ENCODE measurements at regions not wholly inside any gene's neighbourhood (a gene's known extent, or its start where the extent isn't known, plus 50 kb on each side); places are given as distances from the start of the nearest gene placed in this dataset.

DNA sequence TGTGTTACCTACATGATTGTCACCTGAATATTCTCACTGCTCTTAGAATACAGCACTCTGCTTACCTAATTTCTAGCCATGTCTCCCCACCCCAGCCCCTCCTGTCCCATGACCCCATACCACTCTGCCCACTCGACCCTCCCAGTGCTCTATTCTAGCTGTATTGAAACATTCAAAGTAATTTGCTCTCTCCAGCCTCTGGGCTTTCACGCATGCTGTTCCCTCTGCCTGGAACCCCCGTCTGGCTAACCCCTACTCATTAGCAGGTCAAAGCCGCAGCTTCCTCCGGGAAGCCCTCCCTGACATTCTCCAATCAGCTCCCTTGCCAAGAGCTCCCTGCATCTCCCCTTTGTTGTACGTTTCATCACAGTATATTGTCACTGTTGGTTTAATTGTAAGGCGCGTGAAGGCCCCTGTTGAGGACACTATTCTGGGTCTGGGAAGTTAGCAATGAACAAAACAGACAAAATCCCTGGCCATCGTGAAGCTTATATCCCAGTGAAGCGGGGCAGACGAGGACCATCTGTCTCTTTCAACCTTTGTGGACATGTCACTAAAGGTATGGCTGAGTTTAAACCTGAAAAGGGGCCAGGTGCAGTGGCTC is 72.3 kb upstream of the LHX1 start:
- Histone ChIP-seq H3K4me2 (ENCODE audit: low read length, poor library complexity, severe bottlenecking) (no peak overlapping the region), H3K9me3 (ENCODE audit: control insufficient read depth, low read length) (no peaks in the 10 kb centered on the region), H3K4ac (ENCODE audit: low read depth in 1 of 2, low read length in 2 of 2) (no peak overlapping the region), H2AK5ac (ENCODE audit: low read length, severe bottlenecking) (no peak overlapping the region), H3K18ac (ENCODE audit: low read depth in 1 of 2, low read length in 2 of 2) (no peak overlapping the region), H4K91ac (ENCODE audit: low read length) (no peak overlapping the region), H3K23ac (ENCODE audit: low read length in 2 of 2) (no peak overlapping the region), H3K4me1 (ENCODE audit: control insufficient read depth, insufficient read depth, low read depth, low read length) (peaks cover 11% of the 10 kb centered on the region), H2AFZ (ENCODE audit: low read depth, low read length) (no peak overlapping the region), H2BK12ac (ENCODE audit: low read length in 2 of 2) (no peak overlapping the region), H3K27ac (ENCODE audit: low read length, poor library complexity, severe bottlenecking) (no peak overlapping the region), H3K27me3 (ENCODE audit: control insufficient read depth in 1 of 2, insufficient read depth in 1 of 2, low read length in 2 of 2) (peaks cover 14 to 53% of the 10 kb centered on the region in 2 experiments), H3K36me3 (ENCODE audit: control insufficient read depth in 1 of 2, insufficient read depth in 2 of 2, low read depth in 1 of 2, low read length in 2 of 2) (no peaks in the 10 kb centered on the region), H3K14ac (ENCODE audit: low read length in 2 of 2) (no peak overlapping the region), H4K8ac (ENCODE audit: low read length) (no peak overlapping the region), H3K4me3 (ENCODE audit: insufficient read depth in 1 of 2, low read depth in 1 of 2, low read length in 2 of 2) (no peak overlapping the region), H2BK120ac (ENCODE audit: low read depth, low read length) (no peak overlapping the region), H3K79me1 (replicated peaks; ENCODE audit: low read length, poor library complexity, severe bottlenecking) (no peaks in the 10 kb centered on the region), H2BK15ac (ENCODE audit: low read depth, poor library complexity, severe bottlenecking) (no peak overlapping the region), H3K9ac (ENCODE audit: low read length) (no peak overlapping the region), H2BK5ac (ENCODE audit: low read depth, low read length, poor library complexity, severe bottlenecking) (no peak overlapping the region)
- 80% methylated on average over 11 of the region's 11 CpGs for WGBS
- DNase-seq, result no peak

DNA sequence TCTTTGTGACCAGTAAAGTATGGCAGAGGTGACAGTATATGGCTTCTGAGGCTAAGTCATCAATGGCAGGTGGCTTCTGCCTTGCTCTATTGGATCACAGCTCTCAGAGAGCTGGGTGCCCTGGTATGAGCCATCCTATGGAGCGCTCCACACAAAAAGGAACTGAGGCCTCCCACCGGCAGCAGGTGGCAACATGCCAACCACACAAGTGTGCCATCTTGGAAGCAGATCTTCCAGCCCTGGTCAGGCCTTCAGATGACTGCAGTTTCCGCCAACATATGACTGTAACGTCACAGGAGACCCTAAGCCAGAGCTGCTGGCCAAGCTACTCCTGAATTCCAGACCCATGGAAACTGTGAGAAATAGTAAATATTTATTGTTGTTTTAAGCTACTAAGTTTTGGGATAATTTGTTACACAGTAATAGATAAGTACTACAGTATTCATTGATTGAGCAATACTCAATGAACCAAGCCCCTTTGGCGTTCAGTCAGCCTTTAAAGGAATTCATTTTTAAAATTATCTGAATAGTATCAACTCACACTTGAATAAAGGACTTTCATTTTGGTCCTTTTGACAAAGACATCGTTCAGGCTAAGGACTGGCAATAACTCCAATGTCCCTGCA is 69.4 kb upstream of the LHX1 start:
- Histone ChIP-seq H3K14ac (ENCODE audit: low read length in 2 of 2) (no peak overlapping the region), H3K79me1 (replicated peaks; ENCODE audit: low read length, poor library complexity, severe bottlenecking) (no peaks in the 10 kb centered on the region), H3K36me3 (ENCODE audit: control insufficient read depth in 1 of 2, insufficient read depth in 2 of 2, low read depth in 1 of 2, low read length in 2 of 2) (no peaks in the 10 kb centered on the region), H3K4me1 (ENCODE audit: control insufficient read depth, insufficient read depth, low read depth, low read length) (peaks cover 5% of the 10 kb centered on the region), H2BK12ac (ENCODE audit: low read length in 2 of 2) (no peak overlapping the region), H3K27ac (ENCODE audit: low read length, poor library complexity, severe bottlenecking) (no peak overlapping the region), H2BK15ac (ENCODE audit: low read depth, poor library complexity, severe bottlenecking) (no peak overlapping the region), H3K4me2 (ENCODE audit: low read length, poor library complexity, severe bottlenecking) (no peak overlapping the region), H2BK5ac (ENCODE audit: low read depth, low read length, poor library complexity, severe bottlenecking) (no peak overlapping the region), H3K4me3 (ENCODE audit: insufficient read depth in 1 of 2, low read depth in 1 of 2, low read length in 2 of 2) (no peak overlapping the region), H2BK120ac (ENCODE audit: low read depth, low read length) (no peak overlapping the region), H2AFZ (ENCODE audit: low read depth, low read length) (no peak overlapping the region), H3K18ac (ENCODE audit: low read depth in 1 of 2, low read length in 2 of 2) (no peak overlapping the region), H2AK5ac (ENCODE audit: low read length, severe bottlenecking) (no peak overlapping the region), H3K4ac (ENCODE audit: low read depth in 1 of 2, low read length in 2 of 2) (no peak overlapping the region), H4K91ac (ENCODE audit: low read length) (no peak overlapping the region), H3K9ac (ENCODE audit: low read length) (no peak overlapping the region), H3K27me3 (ENCODE audit: control insufficient read depth in 1 of 2, insufficient read depth in 1 of 2, low read length in 2 of 2) (peaks cover 21 to 47% of the 10 kb centered on the region in 2 experiments), H4K8ac (ENCODE audit: low read length) (no peak overlapping the region), H3K9me3 (ENCODE audit: control insufficient read depth, low read length) (no peaks in the 10 kb centered on the region), H3K23ac (ENCODE audit: low read length in 2 of 2) (no peak overlapping the region)
- DNase-seq, result no peak
- 90% methylated on average over 6 of the region's 6 CpGs for WGBS

DNA sequence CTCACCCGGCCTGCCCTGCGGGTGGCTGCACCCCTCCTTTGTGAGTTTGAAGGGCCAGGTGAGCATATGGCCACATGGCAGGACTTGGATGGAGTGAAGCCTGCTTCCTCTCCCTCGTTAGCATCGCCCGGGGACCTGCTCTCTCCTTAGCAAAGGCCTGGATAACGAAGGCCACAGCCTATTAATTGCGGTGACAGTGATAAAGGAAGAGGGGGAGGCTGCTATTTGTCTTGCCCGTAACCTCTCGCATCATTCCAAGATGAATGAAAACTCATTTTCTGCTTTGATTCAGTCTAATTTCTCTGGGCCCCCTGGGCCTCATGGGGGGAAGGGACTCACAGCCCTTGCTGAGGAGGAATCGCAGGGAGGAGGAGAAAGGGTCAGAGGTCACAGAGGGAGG is 68.5 kb upstream of the LHX1 start:
- no peak overlapping the region for H2BK120ac ChIP-seq (ENCODE audit: low read depth, low read length)
- no peak overlapping the region for H2BK15ac ChIP-seq (ENCODE audit: low read depth, poor library complexity, severe bottlenecking)
- DNase-seq, result no peak
- no peak overlapping the region for H3K4ac ChIP-seq (ENCODE audit: low read depth in 1 of 2, low read length in 2 of 2)
- H2BK12ac ChIP-seq (ENCODE audit: low read length in 2 of 2), result no peak overlapping the region
- H3K27ac ChIP-seq (ENCODE audit: low read length, poor library complexity, severe bottlenecking), result no peak overlapping the region
- no peak overlapping the region for H2AFZ ChIP-seq (ENCODE audit: low read depth, low read length)
- H3K4me1 ChIP-seq (ENCODE audit: control insufficient read depth, insufficient read depth, low read depth, low read length), result peaks cover 5% of the 10 kb centered on the region
- H3K23ac ChIP-seq (ENCODE audit: low read length in 2 of 2), result no peak overlapping the region
- H4K91ac ChIP-seq (ENCODE audit: low read length), result no peak overlapping the region
- no peaks in the 10 kb centered on the region for H3K79me1 ChIP-seq (replicated peaks; ENCODE audit: low read length, poor library complexity, severe bottlenecking)
- no peak overlapping the region for H2BK5ac ChIP-seq (ENCODE audit: low read depth, low read length, poor library complexity, severe bottlenecking)
- H3K27me3 ChIP-seq (ENCODE audit: control insufficient read depth in 1 of 2, insufficient read depth in 1 of 2, low read length in 2 of 2), result peaks cover 21 to 51% of the 10 kb centered on the region in 2 experiments
- no peak overlapping the region for H3K14ac ChIP-seq (ENCODE audit: low read length in 2 of 2)
- WGBS, result 82% methylated on average over 10 of the region's 10 CpGs
- no peak overlapping the region for H2AK5ac ChIP-seq (ENCODE audit: low read length, severe bottlenecking)
- no peak overlapping the region for H3K18ac ChIP-seq (ENCODE audit: low read depth in 1 of 2, low read length in 2 of 2)
- H3K36me3 ChIP-seq (ENCODE audit: control insufficient read depth in 1 of 2, insufficient read depth in 2 of 2, low read depth in 1 of 2, low read length in 2 of 2), result no peaks in the 10 kb centered on the region
- no peak overlapping the region for H4K8ac ChIP-seq (ENCODE audit: low read length)
- no peak overlapping the region for H3K4me2 ChIP-seq (ENCODE audit: low read length, poor library complexity, severe bottlenecking)
- H3K4me3 ChIP-seq (ENCODE audit: insufficient read depth in 1 of 2, low read depth in 1 of 2, low read length in 2 of 2), result no peak overlapping the region
- no peaks in the 10 kb centered on the region for H3K9me3 ChIP-seq (ENCODE audit: control insufficient read depth, low read length)
- H3K9ac ChIP-seq (ENCODE audit: low read length), result no peak overlapping the region

DNA sequence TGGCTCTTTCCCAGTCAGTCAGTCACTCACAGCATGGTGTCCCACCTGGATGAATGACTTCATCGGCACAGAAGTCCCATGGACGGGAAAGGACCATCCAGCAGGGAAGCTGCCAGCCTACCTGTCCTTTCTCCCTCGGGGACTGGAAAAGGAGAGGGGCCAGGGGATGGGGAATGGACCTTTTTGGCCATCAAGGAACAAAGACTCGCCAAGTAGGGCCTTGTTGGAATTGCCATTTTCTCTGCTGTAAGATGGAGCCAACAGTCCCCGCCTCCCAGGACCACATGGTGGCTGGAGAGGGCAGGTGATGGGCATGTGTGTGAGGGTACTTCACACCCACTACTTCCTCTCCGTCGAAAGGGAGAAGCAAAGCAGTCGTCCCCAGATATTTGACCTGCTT is 67.8 kb upstream of the LHX1 start:
- H3K4me1 ChIP-seq (ENCODE audit: control insufficient read depth, insufficient read depth, low read depth, low read length), result peaks cover 3% of the 10 kb centered on the region
- H2BK5ac ChIP-seq (ENCODE audit: low read depth, low read length, poor library complexity, severe bottlenecking), result no peak overlapping the region
- H3K18ac ChIP-seq (ENCODE audit: low read depth in 1 of 2, low read length in 2 of 2), result no peak overlapping the region
- peaks cover 21 to 51% of the 10 kb centered on the region in 2 experiments for H3K27me3 ChIP-seq (ENCODE audit: control insufficient read depth in 1 of 2, insufficient read depth in 1 of 2, low read length in 2 of 2)
- no peak overlapping the region for H3K4me3 ChIP-seq (ENCODE audit: insufficient read depth in 1 of 2, low read depth in 1 of 2, low read length in 2 of 2)
- H4K8ac ChIP-seq (ENCODE audit: low read length), result no peak overlapping the region
- H2AK5ac ChIP-seq (ENCODE audit: low read length, severe bottlenecking), result no peak overlapping the region
- WGBS, result 85% methylated on average over 8 of the region's 8 CpGs
- no peak overlapping the region for H2AFZ ChIP-seq (ENCODE audit: low read depth, low read length)
- H3K36me3 ChIP-seq (ENCODE audit: control insufficient read depth in 1 of 2, insufficient read depth in 2 of 2, low read depth in 1 of 2, low read length in 2 of 2), result no peaks in the 10 kb centered on the region
- no peak overlapping the region for H2BK120ac ChIP-seq (ENCODE audit: low read depth, low read length)
- H3K27ac ChIP-seq (ENCODE audit: low read length, poor library complexity, severe bottlenecking), result no peak overlapping the region
- no peak overlapping the region for H3K4ac ChIP-seq (ENCODE audit: low read depth in 1 of 2, low read length in 2 of 2)
- no peak overlapping the region for H3K14ac ChIP-seq (ENCODE audit: low read length in 2 of 2)
- H3K9me3 ChIP-seq (ENCODE audit: control insufficient read depth, low read length), result no peaks in the 10 kb centered on the region
- no peak overlapping the region for H3K23ac ChIP-seq (ENCODE audit: low read length in 2 of 2)
- DNase-seq, result no peak
- no peaks in the 10 kb centered on the region for H3K79me1 ChIP-seq (replicated peaks; ENCODE audit: low read length, poor library complexity, severe bottlenecking)
- H3K4me2 ChIP-seq (ENCODE audit: low read length, poor library complexity, severe bottlenecking), result no peak overlapping the region
- no peak overlapping the region for H2BK12ac ChIP-seq (ENCODE audit: low read length in 2 of 2)
- no peak overlapping the region for H3K9ac ChIP-seq (ENCODE audit: low read length)
- H4K91ac ChIP-seq (ENCODE audit: low read length), result no peak overlapping the region
- no peak overlapping the region for H2BK15ac ChIP-seq (ENCODE audit: low read depth, poor library complexity, severe bottlenecking)
